Kidney capillary endothelial cell (primary cell): ENCODE measurements at regions not wholly inside any gene's neighbourhood (a gene's known extent, or its start where the extent isn't known, plus 50 kb on each side); places are given as distances from the start of the nearest gene placed in this dataset.
"Not testable (repeated sequence)": the region's sequence is repeated elsewhere in the genome, so short reads cannot be mapped to it uniquely, and the experiment has no call there.

Experiments
- DNase-seq: peaks from one replicate; pipeline ENCODE4 v3.0.0-alpha.2; 2018; ENCODE audit warnings: low spot score

- no peak for DNase-seq
These were observed 84.7 kb downstream of the SCN11A start for GRCh38 chr3:38966811-38967692.

GRCh38 chr3:38964646-38965045 is 87.1 kb downstream of the SCN11A start:
- no peak for DNase-seq

DNA sequence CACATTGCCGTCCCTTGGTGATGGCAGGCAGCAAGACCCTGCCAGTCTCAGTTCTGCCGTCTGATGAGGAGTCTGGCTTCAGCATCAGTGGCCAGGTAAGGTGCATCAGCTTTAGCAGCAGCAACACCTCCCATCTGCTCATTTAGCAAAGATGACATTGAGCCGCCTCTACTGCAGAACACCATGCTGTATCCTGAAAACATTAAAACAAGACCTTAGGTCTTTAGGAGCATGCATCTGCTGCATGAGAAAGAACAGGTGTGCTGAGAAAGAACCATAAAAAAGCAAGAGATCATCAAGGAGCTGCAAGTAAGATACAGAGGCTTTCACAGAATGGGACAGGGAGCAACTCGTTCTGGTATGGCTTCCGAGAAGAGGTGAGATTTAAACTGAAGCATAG is 87.5 kb downstream of the SCN11A start:
- DNase-seq, result no peak

DNA sequence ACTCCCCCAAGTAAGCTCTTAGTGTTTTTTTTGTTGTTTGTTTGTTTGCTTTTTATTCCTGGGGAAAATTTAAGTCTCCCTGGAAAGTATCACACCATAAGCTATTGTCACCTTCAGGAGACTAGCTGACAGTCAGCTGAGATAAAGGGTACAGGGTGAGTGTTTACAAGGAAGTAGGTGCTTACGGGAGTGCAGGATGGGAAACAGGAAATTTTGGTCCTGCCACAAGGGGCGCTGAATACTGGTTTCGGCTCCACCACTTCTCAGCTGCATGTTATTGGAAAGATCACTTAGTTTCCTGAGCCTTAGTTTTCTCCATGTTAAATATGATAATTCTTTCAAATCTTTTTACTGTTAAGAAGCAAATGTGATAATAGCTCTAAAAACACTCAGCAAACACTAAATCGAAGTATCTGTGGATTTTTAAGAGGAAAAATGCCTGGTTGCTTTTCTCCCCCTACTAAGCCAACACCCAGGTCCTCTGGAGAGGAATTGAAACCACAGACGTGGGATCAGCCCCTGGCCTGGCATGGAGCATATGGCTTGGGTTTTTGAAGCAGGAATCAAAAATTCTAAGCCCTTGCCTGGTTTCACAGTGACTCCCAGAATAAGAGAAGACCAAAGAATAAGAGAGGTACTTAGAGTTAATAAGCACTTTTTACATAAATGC is 90.7 kb downstream of the SCN11A start:
- DNase-seq, result peak; percentile 21

DNA sequence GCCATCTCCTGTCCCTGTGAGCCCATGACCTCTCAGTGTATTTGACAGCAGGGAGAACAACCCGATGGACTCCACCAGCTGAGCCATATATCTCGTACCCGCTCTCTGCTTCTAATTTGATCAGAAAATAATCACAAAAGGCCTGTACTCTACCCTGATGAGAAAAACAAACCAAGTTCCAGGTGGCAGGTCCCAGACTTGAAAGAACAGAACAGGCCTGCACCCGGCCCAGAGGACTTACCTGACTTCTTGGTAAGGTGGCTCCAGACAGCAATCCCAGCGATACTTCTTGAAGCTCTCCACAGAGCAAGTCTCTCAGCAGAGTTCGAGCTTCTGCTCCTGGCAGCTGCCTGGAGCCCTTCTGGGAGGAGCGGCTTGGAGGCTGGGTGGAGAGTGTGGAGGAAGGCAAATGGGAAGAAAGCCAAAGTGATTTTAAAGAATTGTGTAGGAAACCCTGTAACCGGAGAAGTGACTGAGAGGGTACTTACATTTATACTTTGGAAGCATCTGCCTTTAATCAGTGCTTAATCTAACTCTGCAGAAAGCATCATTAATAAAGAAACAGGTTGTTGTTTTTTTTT is 91.6 kb downstream of the SCN11A start:
- no peak for DNase-seq

DNA sequence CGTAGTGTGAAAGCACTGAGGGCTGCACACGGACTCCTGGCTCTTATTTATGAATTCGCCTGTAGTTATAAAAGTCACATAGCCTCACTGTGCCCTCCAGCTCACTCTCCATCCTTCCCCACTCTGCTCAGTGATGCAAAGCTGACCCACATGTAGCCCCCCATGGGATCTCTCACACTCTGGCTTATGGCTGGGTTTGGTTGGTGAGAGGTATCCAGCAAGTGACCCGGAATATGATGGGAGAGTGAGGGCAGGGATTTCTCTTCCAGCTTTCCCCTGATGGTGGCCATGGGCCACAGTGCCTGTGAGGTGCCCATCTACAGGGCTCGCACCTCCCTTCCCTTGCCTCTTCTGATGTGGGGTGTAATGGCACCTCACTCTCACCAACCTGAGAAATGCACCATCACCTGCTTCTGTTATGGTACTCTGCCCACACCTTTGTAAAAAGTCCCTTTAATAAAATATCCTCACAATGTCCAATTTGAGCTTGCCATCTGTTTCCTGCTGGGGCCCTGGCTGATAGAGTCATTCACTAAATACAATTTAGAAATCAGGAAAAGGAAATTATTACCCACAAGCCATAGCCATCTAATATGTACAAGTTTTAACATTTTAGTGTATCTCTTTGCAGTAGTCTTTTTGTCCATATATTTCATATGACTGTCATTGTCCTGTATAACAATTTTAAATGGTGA is 93.6 kb downstream of the SCN11A start:
- no peak for DNase-seq

DNA sequence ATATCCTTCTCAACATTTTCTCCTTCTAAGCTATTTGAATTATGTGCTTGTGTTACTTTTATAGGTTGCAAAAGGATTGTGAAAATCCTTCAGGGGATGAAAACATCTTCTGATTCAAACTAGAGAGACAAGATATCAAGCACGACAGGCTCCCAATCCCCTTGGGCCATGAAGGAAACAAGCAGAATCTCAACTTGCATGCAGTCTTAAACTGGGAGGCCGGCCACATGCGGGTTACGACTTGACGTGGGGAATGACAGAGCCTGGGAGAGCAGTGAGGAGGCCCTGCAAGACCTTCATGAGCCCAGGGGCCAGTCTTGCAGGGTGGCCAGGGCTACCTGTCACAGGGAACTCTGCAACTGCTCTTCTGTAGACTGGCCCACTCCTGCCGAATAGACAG is 94.4 kb downstream of the SCN11A start:
- no peak for DNase-seq

DNA sequence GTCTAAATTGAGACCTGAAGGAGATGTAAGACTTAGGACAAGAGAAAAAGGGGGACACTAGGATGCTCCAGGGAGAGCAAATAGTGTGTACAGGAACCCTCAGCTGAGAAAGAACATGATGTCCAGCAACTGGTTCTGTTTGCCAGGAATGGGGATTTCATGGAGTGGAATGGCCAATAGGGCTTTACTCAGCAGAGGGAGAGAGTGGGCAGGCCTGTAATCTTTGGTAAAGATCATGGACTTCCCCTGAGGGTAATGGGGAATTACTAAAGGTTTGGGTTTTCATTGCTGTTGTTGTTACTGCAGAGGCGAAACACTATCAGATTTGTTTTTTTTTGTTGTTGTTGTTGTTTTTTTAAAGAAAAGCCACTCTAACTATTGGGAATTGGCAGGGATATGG is 99.0 kb downstream of the SCN11A start:
- no peak for DNase-seq

GRCh38 chr3:38951167-38951566 is 100.6 kb downstream of the SCN11A start:
- DNase-seq, result not testable (repeated sequence)

DNA sequence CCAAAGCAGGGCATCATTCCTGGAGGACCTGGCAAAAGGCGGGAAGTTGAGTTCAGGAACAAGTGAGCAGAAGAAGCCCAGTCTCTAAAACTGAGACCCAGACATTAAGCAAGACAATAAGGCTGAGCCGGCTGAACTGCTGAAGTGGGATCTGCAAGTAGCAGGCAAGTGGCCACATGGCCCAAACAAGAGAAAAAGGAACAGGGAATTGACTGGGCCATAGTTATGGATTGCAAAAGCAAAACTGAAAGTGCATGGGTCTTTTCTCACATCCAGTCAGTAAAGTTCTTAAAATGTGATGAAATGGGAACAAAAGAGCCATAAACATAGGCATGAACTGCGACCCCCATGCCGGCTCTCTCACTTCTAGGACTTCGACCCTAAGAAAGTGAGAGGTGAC is 101.2 kb downstream of the SCN11A start:
- no peak for DNase-seq

- DNase-seq, result no peak
These were observed 101.8 kb downstream of the SCN11A start for GRCh38 chr3:38949994-38950393.

GRCh38 chr3:38940394-38940793 is 111.3 kb downstream of the SCN11A start:
- no peak for DNase-seq

GRCh38 chr3:38925351-38925750 is 109.3 kb upstream of the SCN10A start:
- DNase-seq, result no peak

DNA sequence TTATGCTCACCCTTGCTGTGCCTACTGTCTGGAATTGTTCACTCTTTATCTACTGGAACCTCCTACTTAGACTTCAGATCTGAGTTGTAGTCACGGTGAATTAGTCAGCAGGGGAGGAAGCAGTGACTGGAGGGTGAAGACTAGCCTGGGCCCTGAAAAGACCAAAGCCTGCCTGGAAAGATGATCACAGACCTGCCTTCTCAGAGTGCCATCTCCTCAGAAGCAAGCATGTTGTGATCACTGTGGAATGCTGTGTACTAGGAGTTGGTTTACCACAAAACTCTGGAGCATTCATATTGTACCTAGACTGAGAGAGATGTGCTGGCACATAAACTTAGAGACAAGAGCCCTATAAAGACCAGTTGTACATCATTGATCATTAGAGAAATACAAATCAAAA is 100.7 kb upstream of the SCN10A start:
- no peak for DNase-seq

- no peak for DNase-seq
These were observed 91.4 kb upstream of the SCN10A start for GRCh38 chr3:38907426-38907825.

GRCh38 chr3:38890426-38890825 is 74.4 kb upstream of the SCN10A start:
- no peak for DNase-seq

- DNase-seq, result no peak
These were observed 62.6 kb upstream of the SCN10A start for GRCh38 chr3:38878646-38879045.
